ENCODE measurements at regions not wholly inside any gene's neighbourhood (a gene's known extent, or its start where the extent isn't known, plus 50 kb on each side); places are given as distances from the start of the nearest gene placed in this dataset.

GRCh38 chr1:2879591-2879990 lies 78.1 kb upstream of the TTC34 start:
- H3K4me1 ChIP-seq (replicated peaks in 1 of 2), result no peaks in the 10 kb centered on the region
- no peak overlapping the region for H3K4me3 ChIP-seq
- intact Hi-C loops (cut with DNase I), result no loop called here
- no peak for TF ChIP-seq POLR2A (IDR thresholded peaks at IDR 0.05)
- TF ChIP-seq, protein P1, sequence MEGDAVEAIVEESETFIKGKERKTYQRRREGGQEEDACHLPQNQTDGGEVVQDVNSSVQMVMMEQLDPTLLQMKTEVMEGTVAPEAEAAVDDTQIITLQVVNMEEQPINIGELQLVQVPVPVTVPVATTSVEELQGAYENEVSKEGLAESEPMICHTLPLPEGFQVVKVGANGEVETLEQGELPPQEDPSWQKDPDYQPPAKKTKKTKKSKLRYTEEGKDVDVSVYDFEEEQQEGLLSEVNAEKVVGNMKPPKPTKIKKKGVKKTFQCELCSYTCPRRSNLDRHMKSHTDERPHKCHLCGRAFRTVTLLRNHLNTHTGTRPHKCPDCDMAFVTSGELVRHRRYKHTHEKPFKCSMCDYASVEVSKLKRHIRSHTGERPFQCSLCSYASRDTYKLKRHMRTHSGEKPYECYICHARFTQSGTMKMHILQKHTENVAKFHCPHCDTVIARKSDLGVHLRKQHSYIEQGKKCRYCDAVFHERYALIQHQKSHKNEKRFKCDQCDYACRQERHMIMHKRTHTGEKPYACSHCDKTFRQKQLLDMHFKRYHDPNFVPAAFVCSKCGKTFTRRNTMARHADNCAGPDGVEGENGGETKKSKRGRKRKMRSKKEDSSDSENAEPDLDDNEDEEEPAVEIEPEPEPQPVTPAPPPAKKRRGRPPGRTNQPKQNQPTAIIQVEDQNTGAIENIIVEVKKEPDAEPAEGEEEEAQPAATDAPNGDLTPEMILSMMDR (IDR thresholded peaks at IDR 0.05), result no peak
- H3K36me3 ChIP-seq (replicated peaks in 1 of 2), result no peaks in the 10 kb centered on the region
- no peaks in the 10 kb centered on the region for H3K27me3 ChIP-seq
- DNase-seq, result no peak
- WGBS, 4 donors, result 73 to 95% (median 81%) methylated on average over 4 to 18 of the region's 18 CpGs
- no peaks in the 10 kb centered on the region for H3K9me3 ChIP-seq (replicated peaks in 1 of 3)
- H3K27ac ChIP-seq, result no peak overlapping the region

DNA sequence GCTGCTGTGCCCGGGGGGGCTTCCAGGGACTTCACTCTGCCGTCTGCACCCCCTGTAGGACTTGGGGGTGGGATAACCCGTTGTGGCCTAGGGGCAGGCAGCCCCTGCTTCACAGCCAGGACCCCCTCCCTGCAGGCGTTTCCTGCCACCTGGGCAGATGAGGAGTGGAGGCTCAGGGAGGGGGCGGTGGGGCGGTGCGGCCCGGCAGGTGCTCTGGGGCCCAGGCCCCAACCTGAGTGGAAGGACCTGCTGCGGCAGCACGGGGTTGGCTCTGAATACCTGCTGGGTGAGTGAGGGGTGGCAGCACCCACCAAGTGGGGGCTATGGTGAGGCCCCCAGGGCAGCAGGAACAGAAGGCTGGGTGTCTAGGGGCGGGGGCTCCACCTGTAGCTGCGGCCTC lies 78.6 kb upstream of the TTC34 start:
- Histone ChIP-seq H3K36me3 (replicated peaks in 1 of 2) (no peaks in the 10 kb centered on the region), H3K9me3 (replicated peaks in 1 of 3) (no peaks in the 10 kb centered on the region), H3K4me3 (no peak overlapping the region), H3K27me3 (no peaks in the 10 kb centered on the region), H3K27ac (no peak overlapping the region), H3K4me1 (replicated peaks in 1 of 2) (no peaks in the 10 kb centered on the region)
- 65 to 86% (median 77%) methylated on average over 5 to 12 of the region's 12 CpGs for WGBS, 4 donors
- DNase-seq, result no peak
- TF ChIP-seq POLR2A (IDR thresholded peaks at IDR 0.05), result no peak
- TF ChIP-seq, protein P1 (IDR thresholded peaks at IDR 0.05), result no peak
- intact Hi-C loops (cut with DNase I), result no loop called here

GRCh38 chr1:2880812-2881295 lies 79.4 kb upstream of the TTC34 start:
- intact Hi-C loops (cut with DNase I), result no loop called here
- no peak overlapping the region for H3K4me3 ChIP-seq

DNA sequence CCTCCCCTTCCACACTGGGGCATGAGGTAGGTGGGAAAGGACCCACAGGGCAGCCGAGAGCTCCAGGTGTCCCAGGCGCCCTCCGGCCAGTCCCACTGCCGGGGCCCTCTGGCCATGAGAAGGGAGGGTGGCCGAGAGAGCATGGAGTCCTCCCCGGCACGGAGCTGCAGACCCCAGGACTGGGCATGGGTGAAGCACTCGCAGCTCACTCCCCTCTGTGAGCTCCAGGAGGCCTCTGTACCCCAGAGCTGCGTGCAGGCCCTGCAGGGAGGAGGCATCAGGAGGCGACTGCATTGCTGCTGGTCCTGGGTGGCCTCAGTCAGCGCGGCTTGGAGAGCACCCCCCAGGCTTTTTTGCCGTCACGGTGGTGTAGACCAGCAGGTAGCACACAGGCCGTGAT lies 80.1 kb upstream of the TTC34 start:
- H3K36me3 ChIP-seq (replicated peaks in 1 of 2), result no peaks in the 10 kb centered on the region
- intact Hi-C loops (cut with DNase I), result no loop called here
- no peak overlapping the region for H3K4me3 ChIP-seq
- no peaks in the 10 kb centered on the region for H3K27me3 ChIP-seq
- H3K9me3 ChIP-seq (replicated peaks in 1 of 3), result no peaks in the 10 kb centered on the region
- TF ChIP-seq, protein P1 (IDR thresholded peaks at IDR 0.05), result no peak
- no peak for TF ChIP-seq POLR2A (IDR thresholded peaks at IDR 0.05)
- H3K4me1 ChIP-seq (replicated peaks in 1 of 2), result no peaks in the 10 kb centered on the region
- 63 to 85% (median 75%) methylated on average over 4 to 15 of the region's 15 CpGs; no CpG with 5 or more reads in 1 of the 4 donors for WGBS, 4 donors
- H3K27ac ChIP-seq, result no peak overlapping the region
- DNase-seq, result no peak

More at GRCh38 chr1:2880812-2881295, 79.4 kb upstream of the TTC34 start:
- no peak for DNase-seq
- H3K27me3 ChIP-seq, result no peaks in the 10 kb centered on the region
- no peaks in the 10 kb centered on the region for H3K36me3 ChIP-seq (replicated peaks in 1 of 2)
- no peaks in the 10 kb centered on the region for H3K9me3 ChIP-seq (replicated peaks in 1 of 3)
- 79 to 84% (median 82%) methylated on average over 10 to 15 of the region's 15 CpGs for WGBS, 4 donors
- no peak overlapping the region for H3K27ac ChIP-seq
- no peaks in the 10 kb centered on the region for H3K4me1 ChIP-seq (replicated peaks in 1 of 2)
- TF ChIP-seq POLR2A (IDR thresholded peaks at IDR 0.05), result no peak
- TF ChIP-seq, protein P1 (IDR thresholded peaks at IDR 0.05), result no peak

Data from adrenal gland (tissue), 9 donors.